ENCODE measurements at regions not wholly inside any gene's neighbourhood (a gene's known extent, or its start where the extent isn't known, plus 50 kb on each side); places are given as distances from the start of the nearest gene placed in this dataset.

DNA sequence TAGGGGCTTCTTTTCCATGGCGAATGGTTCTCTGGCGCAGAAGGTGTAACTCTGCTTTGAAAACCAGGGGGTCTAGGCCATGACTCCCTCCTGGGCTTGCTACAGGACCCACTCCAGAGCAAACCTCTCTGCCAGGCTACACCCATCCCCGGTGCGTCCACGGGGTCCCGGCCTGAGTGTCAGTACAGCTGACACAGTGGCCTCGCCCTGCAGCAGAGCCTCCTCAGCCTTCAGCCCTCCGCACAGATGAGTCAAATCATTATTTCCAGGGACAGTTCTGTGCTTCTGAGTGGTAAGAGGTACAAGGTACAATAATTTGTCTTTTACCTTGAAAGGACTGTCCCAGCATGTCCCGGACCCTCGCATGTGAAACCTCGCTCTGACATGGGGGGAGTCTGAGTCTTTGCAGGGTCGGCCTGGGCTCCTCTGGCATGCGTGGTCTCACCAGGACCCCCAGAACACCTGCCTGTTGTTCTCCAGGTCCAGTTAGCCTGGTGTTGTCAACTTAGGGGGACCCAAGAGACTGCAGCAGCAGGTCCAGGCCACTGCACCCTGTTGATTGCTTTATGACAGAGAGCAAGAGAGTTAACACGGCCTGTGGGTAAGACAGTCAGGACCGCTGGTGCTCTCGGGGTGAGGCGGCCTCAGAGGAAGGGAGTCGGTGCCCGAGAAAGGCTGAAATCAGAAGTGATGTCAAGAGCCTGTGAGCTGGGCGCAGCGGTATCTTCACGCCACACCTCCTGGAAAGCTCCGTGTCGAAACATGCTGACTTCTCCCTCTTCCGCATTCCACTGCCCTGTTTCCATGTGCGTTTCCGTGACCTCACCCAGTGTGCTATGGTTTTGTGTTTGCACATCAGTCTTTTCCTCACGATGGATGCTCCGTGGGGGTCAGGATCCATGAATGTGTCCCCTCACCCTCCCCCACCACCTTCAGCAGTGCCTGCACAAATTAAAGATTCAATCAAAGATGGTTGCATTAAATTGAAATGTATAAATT, 340.1 kb downstream of the EIPR1 start:
- TF ChIP-seq POLR2A (IDR thresholded peaks at IDR 0.05): no peak
- TF ChIP-seq, protein P1, sequence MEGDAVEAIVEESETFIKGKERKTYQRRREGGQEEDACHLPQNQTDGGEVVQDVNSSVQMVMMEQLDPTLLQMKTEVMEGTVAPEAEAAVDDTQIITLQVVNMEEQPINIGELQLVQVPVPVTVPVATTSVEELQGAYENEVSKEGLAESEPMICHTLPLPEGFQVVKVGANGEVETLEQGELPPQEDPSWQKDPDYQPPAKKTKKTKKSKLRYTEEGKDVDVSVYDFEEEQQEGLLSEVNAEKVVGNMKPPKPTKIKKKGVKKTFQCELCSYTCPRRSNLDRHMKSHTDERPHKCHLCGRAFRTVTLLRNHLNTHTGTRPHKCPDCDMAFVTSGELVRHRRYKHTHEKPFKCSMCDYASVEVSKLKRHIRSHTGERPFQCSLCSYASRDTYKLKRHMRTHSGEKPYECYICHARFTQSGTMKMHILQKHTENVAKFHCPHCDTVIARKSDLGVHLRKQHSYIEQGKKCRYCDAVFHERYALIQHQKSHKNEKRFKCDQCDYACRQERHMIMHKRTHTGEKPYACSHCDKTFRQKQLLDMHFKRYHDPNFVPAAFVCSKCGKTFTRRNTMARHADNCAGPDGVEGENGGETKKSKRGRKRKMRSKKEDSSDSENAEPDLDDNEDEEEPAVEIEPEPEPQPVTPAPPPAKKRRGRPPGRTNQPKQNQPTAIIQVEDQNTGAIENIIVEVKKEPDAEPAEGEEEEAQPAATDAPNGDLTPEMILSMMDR (IDR thresholded peaks at IDR 0.05): no peak
